Body of pancreas (tissue), 4 donors: ENCODE measurements at regions not wholly inside any gene's neighbourhood (a gene's known extent, or its start where the extent isn't known, plus 50 kb on each side); places are given as distances from the start of the nearest gene placed in this dataset.

Source experiments
- POLR2A ChIP-seq, 3 donors: fragments of 450-650 bp; IDR thresholded peaks; one replicate each; pipeline ENCODE4 v1.6.1; 2016; ENCODE audit warnings: antibody characterized with exemption in 3 of 3, mild to moderate bottlenecking in 2 of 3
- TF ChIP-seq, protein P1 (sequence below), 7 experiments: fragments of 450-650 bp in 4 of 7; fragments of 200-600 bp in 3 of 7; sonication (generic) in 3 of 7; IDR thresholded peaks; one replicate each; pipeline ENCODE4 v1.5.1; 2016 to 2019; ENCODE audit warnings: antibody characterized with exemption in 7 of 7

DNA sequence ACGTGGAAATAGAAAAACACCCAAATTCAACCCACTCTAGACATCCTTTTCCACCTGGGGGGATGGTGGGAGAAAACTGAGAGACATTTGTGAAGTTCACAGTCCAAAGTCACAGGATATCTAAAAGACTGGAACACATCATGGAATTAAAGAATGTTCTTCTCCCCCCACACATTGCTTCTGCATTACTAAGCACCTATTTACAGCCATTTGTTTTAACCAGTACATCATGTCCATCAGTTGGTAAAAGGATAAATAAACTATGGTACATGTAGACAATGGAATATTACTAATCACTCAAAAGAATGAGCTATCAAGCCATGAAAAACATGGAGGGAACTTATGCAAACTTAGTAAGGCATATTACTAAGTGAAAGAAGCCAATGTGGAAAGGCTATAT is 185.5 kb upstream of the ANXA10 start:
- TF ChIP-seq, protein P1, sequence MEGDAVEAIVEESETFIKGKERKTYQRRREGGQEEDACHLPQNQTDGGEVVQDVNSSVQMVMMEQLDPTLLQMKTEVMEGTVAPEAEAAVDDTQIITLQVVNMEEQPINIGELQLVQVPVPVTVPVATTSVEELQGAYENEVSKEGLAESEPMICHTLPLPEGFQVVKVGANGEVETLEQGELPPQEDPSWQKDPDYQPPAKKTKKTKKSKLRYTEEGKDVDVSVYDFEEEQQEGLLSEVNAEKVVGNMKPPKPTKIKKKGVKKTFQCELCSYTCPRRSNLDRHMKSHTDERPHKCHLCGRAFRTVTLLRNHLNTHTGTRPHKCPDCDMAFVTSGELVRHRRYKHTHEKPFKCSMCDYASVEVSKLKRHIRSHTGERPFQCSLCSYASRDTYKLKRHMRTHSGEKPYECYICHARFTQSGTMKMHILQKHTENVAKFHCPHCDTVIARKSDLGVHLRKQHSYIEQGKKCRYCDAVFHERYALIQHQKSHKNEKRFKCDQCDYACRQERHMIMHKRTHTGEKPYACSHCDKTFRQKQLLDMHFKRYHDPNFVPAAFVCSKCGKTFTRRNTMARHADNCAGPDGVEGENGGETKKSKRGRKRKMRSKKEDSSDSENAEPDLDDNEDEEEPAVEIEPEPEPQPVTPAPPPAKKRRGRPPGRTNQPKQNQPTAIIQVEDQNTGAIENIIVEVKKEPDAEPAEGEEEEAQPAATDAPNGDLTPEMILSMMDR (IDR thresholded peaks at IDR 0.05), result no peak
- TF ChIP-seq POLR2A (IDR thresholded peaks at IDR 0.05), result no peak
